GM12865 (cell line): ENCODE measurements at regions not wholly inside any gene's neighbourhood (a gene's known extent, or its start where the extent isn't known, plus 50 kb on each side); places are given as distances from the start of the nearest gene placed in this dataset.

Source experiments
- DNase-seq: peaks from one replicate; pipeline ENCODE4 v3.0.0; 2010; ENCODE audit warnings: low read depth
- H3K4me3 ChIP-seq: 2 replicates; pipeline ENCODE4 v1.5.1; 2011; ENCODE audit warnings: mild to moderate bottlenecking, low read depth, low read length, control low read depth
- CTCF ChIP-seq: IDR thresholded peaks from 2 replicates; pipeline ENCODE4 v1.5.1; 2011; ENCODE audit warnings: low read length, control low read depth, low read depth, inconsistent platforms; ENCODE audit not compliant: insufficient read depth; ENCODE audit errors: missing control alignments

GRCh38 chr1:234735476-234735875 lies 125.5 kb upstream of the IRF2BP2 start:
- no peak for DNase-seq
- no peak overlapping the region for H3K4me3 ChIP-seq
- no peak for TF ChIP-seq CTCF

- TF ChIP-seq CTCF: no peak
- DNase-seq: no peak
- no peak overlapping the region for H3K4me3 ChIP-seq
Observed at GRCh38 chr1:234734869-234735268, 124.9 kb upstream of the IRF2BP2 start.

GRCh38 chr1:234734412-234734835 lies 124.4 kb upstream of the IRF2BP2 start:
- no peak for TF ChIP-seq CTCF
- no peak for DNase-seq

GRCh38 chr1:234733427-234733826 lies 123.4 kb upstream of the IRF2BP2 start:
- no peak for DNase-seq
- no peak overlapping the region for H3K4me3 ChIP-seq
- no peak for TF ChIP-seq CTCF

More at GRCh38 chr1:234734412-234734835, 124.4 kb upstream of the IRF2BP2 start:
- no peak overlapping the region for H3K4me3 ChIP-seq

GRCh38 chr1:234732671-234733390 lies 122.9 kb upstream of the IRF2BP2 start:
- TF ChIP-seq CTCF: no peak
- H3K4me3 ChIP-seq: no peak overlapping the region
- DNase-seq: no peak

- H3K4me3 ChIP-seq: no peak overlapping the region
- no peak for TF ChIP-seq CTCF
- no peak for DNase-seq
Observed at GRCh38 chr1:234732260-234732659, 122.3 kb upstream of the IRF2BP2 start.
